GM19455 (cell line): ENCODE measurements at regions not wholly inside any gene's neighbourhood (a gene's known extent, or its start where the extent isn't known, plus 50 kb on each side); places are given as distances from the start of the nearest gene placed in this dataset.
A peak's percentile ranks its signal among the peaks of the same experiment; 100 is the strongest.

Experiments used
- ATAC-seq: cut with Tn5 transposase; IDR thresholded peaks from one replicate; pipeline ENCODE4 v1.9.1; 2021; ENCODE audit not compliant: unreplicated experiment

DNA sequence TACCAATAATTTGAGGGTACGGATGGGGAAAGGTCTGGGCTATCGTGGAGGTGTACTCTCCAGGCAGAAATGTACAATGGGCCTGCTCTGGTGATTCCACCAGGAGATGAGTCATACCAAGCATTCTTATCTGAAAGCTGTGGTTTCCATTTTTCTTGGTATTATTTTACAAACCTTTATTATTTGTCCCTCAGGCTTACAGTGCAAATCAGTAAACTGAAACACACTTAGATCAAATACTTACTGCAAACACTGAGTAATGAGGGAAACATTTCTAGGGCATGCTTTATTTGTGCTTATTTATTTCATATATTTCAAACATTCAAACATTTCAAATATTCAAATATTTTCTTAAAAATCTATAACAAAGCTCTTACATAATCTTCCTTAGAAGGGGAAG is 319.8 kb downstream of the RND3 start:
- peak; percentile 95 for ATAC-seq

GRCh38 chr2:150166313-150167051 is 321.0 kb downstream of the RND3 start:
- ATAC-seq, result no peak

DNA sequence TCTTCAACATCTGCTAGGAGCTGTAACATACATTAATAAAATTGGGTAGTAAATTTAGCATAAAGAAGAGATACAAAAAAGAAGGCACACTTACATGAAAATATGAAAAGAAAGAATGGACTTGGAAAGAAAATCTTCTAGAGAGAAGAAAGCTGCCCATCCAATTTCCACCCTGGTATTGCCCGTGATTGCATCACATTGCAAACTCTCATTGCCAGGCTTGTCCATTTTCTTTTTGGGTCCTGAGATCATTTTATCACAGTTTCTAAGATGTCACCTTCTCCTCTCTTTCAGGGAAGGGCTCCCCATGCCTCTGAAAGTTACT is 321.5 kb downstream of the RND3 start:
- no peak for ATAC-seq

DNA sequence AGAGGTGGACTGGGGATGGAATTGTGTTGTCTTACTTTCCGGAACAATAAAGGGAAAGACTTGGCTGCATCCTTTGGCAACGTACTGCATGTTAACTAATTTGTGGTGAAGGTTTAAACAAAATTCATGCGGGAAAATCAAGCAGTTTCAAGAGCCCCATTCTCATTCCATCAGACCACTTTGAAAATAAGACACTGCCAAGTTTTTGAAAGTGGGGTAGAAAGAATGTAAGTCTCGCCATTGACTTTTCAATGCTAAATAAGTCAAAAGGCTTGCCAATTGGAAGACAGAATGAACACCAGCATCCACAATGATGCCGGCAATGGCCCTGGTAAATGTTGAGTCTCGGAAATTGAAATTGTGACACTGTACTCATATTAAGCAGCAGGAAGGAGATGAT is 322.0 kb downstream of the RND3 start:
- no peak for ATAC-seq

- ATAC-seq, result no peak
Observed at GRCh38 chr2:150162241-150162942, 325.1 kb downstream of the RND3 start.

- ATAC-seq, result no peak
Observed at GRCh38 chr2:150160058-150160457, 327.4 kb downstream of the RND3 start.

- no peak for ATAC-seq
Observed at GRCh38 chr2:150159300-150159699, 328.2 kb downstream of the RND3 start.

DNA sequence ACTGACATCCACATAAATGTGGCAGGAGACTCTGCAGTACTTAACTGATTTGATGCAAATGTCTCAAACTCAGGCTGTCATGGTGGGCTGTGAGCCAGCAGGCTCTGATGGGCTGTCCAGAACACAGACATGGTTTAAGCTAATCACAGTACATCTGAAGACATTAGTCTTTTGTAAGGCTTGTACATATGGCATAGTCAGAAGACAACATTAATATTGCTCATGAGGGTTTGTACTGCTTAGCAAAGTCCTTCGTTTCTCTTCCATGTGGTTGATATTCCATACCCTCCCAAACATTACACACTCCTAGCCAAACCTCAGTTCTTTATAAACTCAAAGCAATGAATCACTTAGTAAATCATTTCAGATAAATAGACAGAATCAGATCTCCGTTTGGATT is 330.6 kb downstream of the RND3 start:
- no peak for ATAC-seq

DNA sequence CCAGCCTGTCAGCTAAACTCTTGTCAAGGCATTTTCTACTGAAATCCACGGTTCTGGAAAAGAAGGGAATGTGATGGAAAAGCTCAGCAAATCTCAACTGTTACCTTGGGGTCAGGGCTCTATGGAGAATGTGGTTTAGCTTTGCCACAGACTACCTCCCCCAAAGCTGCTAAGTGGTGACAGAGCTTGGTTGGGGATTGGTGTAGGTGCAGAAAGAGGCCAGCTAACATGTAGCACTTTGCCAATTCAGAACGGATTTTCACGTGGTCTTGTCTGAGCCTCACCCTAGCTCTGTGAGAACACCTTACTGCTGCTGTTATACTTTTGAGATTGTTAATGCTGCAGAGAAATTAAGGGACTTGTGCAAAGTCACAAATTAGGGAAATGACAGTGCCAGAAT is 331.1 kb downstream of the RND3 start:
- ATAC-seq, result no peak

DNA sequence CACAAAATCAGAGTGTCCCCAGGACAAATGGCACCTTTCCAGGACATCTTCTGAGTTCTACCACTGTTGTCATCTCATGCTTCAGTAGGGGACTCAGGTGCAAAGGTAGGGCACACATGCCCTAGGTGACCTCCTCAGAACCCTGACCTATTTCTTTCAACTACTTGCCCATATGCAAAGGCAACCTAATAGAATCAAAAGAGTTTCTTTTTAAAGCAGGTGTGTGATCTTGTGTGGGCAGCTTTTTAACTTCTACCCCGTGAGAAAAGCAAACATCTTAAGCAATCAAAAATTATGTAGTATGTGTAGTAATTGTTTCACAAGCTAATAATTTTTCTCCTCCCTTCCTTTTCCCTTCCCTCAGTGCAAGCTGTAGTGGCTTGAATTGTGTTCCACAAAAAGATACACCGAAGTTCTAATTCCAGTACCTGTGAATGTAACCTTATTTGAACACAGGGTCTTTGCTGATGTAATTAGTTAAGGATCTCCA is 333.1 kb downstream of the RND3 start:
- ATAC-seq, result no peak

DNA sequence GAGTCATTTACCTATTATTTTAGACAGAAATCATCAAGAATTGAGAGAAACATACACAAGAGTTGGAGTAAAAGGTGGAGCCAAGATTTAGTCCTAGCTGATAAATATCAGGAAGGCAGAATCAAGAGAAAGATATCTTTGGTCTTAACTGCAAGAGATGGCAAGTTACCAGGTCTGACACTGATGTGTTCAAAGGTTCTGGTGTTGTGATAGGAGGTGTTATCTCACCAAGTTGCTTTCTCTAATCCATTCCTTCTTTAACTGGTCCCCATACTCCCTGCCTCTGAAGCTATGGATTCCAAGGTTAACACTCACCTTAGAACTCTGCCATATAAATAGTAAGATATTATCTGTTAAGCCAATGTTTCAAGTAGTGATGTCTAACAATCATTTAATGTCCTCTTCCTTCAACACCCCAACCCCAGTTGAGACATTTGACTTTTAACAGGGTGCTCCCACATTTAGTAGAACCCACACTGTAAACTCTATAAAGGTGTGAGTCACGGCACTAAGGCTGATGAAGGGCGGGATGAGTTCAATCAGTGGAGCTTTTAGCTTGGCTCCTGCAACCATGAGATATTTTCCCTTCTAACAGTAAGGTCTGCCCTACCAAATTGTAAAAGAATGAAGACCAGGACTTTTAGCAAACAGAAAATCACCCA is 333.7 kb downstream of the RND3 start:
- no peak for ATAC-seq

- no peak for ATAC-seq
Observed at GRCh38 chr2:150152230-150152629, 335.2 kb downstream of the RND3 start.

GRCh38 chr2:150150144-150150543 is 337.3 kb downstream of the RND3 start:
- ATAC-seq, result no peak

DNA sequence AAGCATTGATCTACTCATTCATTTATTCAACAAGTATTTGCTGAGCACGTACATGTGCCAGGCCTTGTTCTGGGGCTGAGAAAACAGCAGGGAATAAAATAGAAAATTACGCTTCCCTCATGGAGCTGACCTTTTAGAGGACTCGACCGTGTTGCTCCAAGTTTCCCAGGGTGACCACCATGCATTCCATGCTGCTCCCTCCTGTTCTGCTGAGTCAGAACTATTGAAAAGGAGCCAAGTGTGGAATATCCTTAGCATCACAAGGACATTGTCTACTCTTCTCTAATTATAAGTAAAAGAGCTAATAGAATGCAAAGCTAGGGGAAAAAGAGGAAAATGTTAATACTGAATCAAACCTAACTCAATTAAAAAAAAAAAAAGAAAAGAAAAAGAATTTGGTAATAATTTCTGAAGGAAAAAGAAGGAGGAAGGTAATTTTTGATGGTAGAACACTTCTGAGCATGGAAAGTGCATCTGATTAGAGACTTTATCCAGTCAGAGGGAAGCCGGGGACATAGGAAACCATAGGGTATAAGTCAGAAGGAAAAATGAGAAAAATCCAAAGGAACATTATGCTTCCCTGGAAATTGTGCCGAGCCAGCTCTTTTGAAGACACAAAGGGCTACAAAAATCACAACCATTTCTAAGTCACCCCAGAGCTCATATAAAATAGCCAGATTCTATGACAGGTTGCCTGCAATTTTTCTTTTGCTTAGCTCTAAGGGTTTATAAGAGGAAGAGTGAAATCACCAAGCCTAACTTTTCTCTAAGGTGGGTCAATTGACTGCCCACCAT is 339.4 kb downstream of the RND3 start:
- ATAC-seq, result no peak

GRCh38 chr2:150146879-150147278 is 340.6 kb downstream of the RND3 start:
- no peak for ATAC-seq

DNA sequence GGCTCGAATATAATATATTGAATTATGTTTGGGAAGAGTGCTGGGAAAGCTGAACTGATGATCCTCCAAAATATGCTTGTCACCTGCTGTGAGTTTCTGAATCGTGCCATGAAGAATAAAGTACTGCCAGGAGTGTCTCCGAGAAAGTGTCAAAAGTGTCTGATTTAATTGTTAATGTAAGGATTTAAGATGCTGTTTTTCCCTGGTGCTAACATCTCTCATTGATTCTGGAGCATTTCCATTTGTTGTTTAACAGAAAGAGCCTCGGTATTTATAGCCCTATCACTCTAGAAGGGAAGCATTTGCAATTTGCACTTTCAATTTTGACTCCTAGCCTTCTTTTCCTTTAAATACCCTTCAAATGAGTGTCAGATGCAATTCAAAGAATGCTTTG is 342.2 kb downstream of the RND3 start:
- no peak for ATAC-seq

GRCh38 chr2:150144546-150145298 is 342.7 kb downstream of the RND3 start:
- no peak for ATAC-seq

- no peak for ATAC-seq
Observed at GRCh38 chr2:150143087-150143536, 344.4 kb downstream of the RND3 start.

- ATAC-seq, result no peak
Observed at GRCh38 chr2:150142561-150142960, 344.9 kb downstream of the RND3 start.

DNA sequence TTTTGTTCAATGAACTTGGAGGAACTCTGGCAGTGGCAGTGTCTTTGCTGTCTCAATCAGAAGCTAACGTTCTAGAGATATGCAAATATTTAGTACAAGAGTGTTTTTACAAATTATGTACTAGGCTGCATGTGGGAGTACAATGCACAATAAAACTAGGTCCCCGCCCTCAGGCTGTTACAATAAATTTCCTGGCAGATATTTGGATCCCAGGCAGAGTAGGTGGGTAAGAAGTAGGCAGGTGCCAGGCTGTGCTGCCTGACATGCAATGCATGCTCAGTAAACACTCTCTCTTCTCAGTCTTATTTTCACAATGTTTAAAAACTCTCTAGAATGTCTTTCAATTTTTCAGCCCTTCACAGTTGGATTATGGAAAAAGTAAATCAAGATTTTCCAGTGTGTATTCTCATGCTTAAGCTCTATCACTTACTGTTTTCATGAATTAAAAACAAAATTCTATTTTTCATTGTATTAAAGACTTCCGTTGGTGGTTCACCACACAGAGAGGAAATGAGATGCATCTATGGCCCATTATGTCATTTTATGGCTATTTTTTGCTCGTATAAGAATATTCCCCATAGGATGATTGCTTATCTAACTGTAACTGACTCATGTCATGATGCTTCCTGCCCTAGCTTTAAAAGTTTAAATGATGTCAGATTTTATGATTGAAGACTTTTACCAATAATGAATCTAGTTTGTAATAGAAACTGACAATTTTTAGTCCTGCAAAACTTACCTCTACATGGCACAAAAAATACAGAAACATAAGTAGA is 346.1 kb downstream of the RND3 start:
- no peak for ATAC-seq
